GM19455 (cell line): ENCODE measurements at regions not wholly inside any gene's neighbourhood (a gene's known extent, or its start where the extent isn't known, plus 50 kb on each side); places are given as distances from the start of the nearest gene placed in this dataset.

Experiments used
- ATAC-seq: cut with Tn5 transposase; IDR thresholded peaks from one replicate; pipeline ENCODE4 v1.9.1; 2021; ENCODE audit not compliant: unreplicated experiment

GRCh38 chr4:123867910-123868587 lies 471.5 kb downstream of the SPRY1 start:
- no peak for ATAC-seq

- ATAC-seq, result no peak
Measured at GRCh38 chr4:123869286-123870215, 473.0 kb downstream of the SPRY1 start.

- ATAC-seq, result no peak
Measured at GRCh38 chr4:123870216-123870876, 473.8 kb downstream of the SPRY1 start.

- no peak for ATAC-seq
Measured at GRCh38 chr4:123871341-123871740, 474.7 kb downstream of the SPRY1 start.

- no peak for ATAC-seq
Measured at GRCh38 chr4:123874063-123874462, 477.5 kb downstream of the SPRY1 start.

GRCh38 chr4:123876143-123876542 lies 479.5 kb downstream of the SPRY1 start:
- ATAC-seq, result no peak

- no peak for ATAC-seq
Measured at GRCh38 chr4:123876671-123877101, 480.1 kb downstream of the SPRY1 start.

- no peak for ATAC-seq
Measured at GRCh38 chr4:123877551-123877950, 481.0 kb downstream of the SPRY1 start.

GRCh38 chr4:123878976-123879375 lies 482.4 kb downstream of the SPRY1 start:
- no peak for ATAC-seq

- no peak for ATAC-seq
Measured at GRCh38 chr4:123880631-123881030, 484.0 kb downstream of the SPRY1 start.

- no peak for ATAC-seq
Measured at GRCh38 chr4:123884922-123885321, 488.3 kb downstream of the SPRY1 start.

- ATAC-seq, result no peak
Measured at GRCh38 chr4:123889507-123889906, 492.9 kb downstream of the SPRY1 start.

- ATAC-seq, result no peak
Measured at GRCh38 chr4:123890889-123891288, 494.3 kb downstream of the SPRY1 start.

GRCh38 chr4:123891881-123892280 lies 495.3 kb downstream of the SPRY1 start:
- no peak for ATAC-seq

- ATAC-seq, result no peak
Measured at GRCh38 chr4:123892368-123892976, 495.9 kb downstream of the SPRY1 start.

- no peak for ATAC-seq
Measured at GRCh38 chr4:123893011-123893981, 496.7 kb downstream of the SPRY1 start.

GRCh38 chr4:123896446-123897071 lies 500.0 kb downstream of the SPRY1 start:
- no peak for ATAC-seq

- ATAC-seq, result no peak
Measured at GRCh38 chr4:123898946-123899666, 502.5 kb downstream of the SPRY1 start.

- no peak for ATAC-seq
Measured at GRCh38 chr4:123904882-123905281, 508.3 kb downstream of the SPRY1 start.
